ENCODE measurements at regions not wholly inside any gene's neighbourhood (a gene's known extent, or its start where the extent isn't known, plus 50 kb on each side); places are given as distances from the start of the nearest gene placed in this dataset.

GRCh38 chr15:53305101-53305500, 454.4 kb downstream of the WDR72 start:
- DNase-seq (ENCODE audit: low read depth, low spot score) = no peak

GRCh38 chr15:53297828-53298227, 461.6 kb downstream of the WDR72 start:
- DNase-seq (ENCODE audit: low read depth, low spot score) = no peak

- DNase-seq (ENCODE audit: low read depth, low spot score) = no peak
Measured at GRCh38 chr15:53296603-53297002, 462.9 kb downstream of the WDR72 start.

- no peak for DNase-seq (ENCODE audit: low read depth, low spot score)
Measured at GRCh38 chr15:53295574-53295973, 463.9 kb downstream of the WDR72 start.

- no peak for DNase-seq (ENCODE audit: low read depth, low spot score)
Measured at GRCh38 chr15:53288542-53288941, 470.9 kb downstream of the WDR72 start.

GRCh38 chr15:53274630-53275029, 484.5 kb upstream of the ONECUT1 start:
- DNase-seq (ENCODE audit: low read depth, low spot score) = no peak

- no peak for DNase-seq (ENCODE audit: low read depth, low spot score)
Measured at GRCh38 chr15:53272116-53272515, 482.0 kb upstream of the ONECUT1 start.

GRCh38 chr15:53266176-53266575, 476.0 kb upstream of the ONECUT1 start:
- no peak for DNase-seq (ENCODE audit: low read depth, low spot score)

GRCh38 chr15:53260647-53261046, 470.5 kb upstream of the ONECUT1 start:
- DNase-seq (ENCODE audit: low read depth, low spot score) = no peak

- DNase-seq (ENCODE audit: low read depth, low spot score) = no peak
Measured at GRCh38 chr15:53256457-53256856, 466.3 kb upstream of the ONECUT1 start.

- no peak for DNase-seq (ENCODE audit: low read depth, low spot score)
Measured at GRCh38 chr15:53256043-53256442, 465.9 kb upstream of the ONECUT1 start.

- no peak for DNase-seq (ENCODE audit: low read depth, low spot score)
Measured at GRCh38 chr15:53251996-53252395, 461.9 kb upstream of the ONECUT1 start.

GRCh38 chr15:53251523-53251922, 461.4 kb upstream of the ONECUT1 start:
- no peak for DNase-seq (ENCODE audit: low read depth, low spot score)

GRCh38 chr15:53247041-53247708, 457.0 kb upstream of the ONECUT1 start:
- DNase-seq (ENCODE audit: low read depth, low spot score) = no peak

- DNase-seq (ENCODE audit: low read depth, low spot score) = no peak
Measured at GRCh38 chr15:53246404-53246803, 456.3 kb upstream of the ONECUT1 start.

- no peak for DNase-seq (ENCODE audit: low read depth, low spot score)
Measured at GRCh38 chr15:53233801-53234200, 443.7 kb upstream of the ONECUT1 start.

- no peak for DNase-seq (ENCODE audit: low read depth, low spot score)
Measured at GRCh38 chr15:53230473-53230872, 440.3 kb upstream of the ONECUT1 start.

- no peak for DNase-seq (ENCODE audit: low read depth, low spot score)
Measured at GRCh38 chr15:53226559-53226958, 436.4 kb upstream of the ONECUT1 start.

- DNase-seq (ENCODE audit: low read depth, low spot score) = no peak
Measured at GRCh38 chr15:53225781-53226180, 435.6 kb upstream of the ONECUT1 start.

- DNase-seq (ENCODE audit: low read depth, low spot score) = no peak
Measured at GRCh38 chr15:53224371-53224770, 434.2 kb upstream of the ONECUT1 start.

- no peak for DNase-seq (ENCODE audit: low read depth, low spot score)
Measured at GRCh38 chr15:53223815-53224214, 433.7 kb upstream of the ONECUT1 start.

- DNase-seq (ENCODE audit: low read depth, low spot score) = no peak
Measured at GRCh38 chr15:53218666-53219580, 428.8 kb upstream of the ONECUT1 start.

- DNase-seq (ENCODE audit: low read depth, low spot score) = no peak
Measured at GRCh38 chr15:53216036-53216435, 425.9 kb upstream of the ONECUT1 start.
